GM12864 (cell line): ENCODE measurements at regions not wholly inside any gene's neighbourhood (a gene's known extent, or its start where the extent isn't known, plus 50 kb on each side); places are given as distances from the start of the nearest gene placed in this dataset.
A peak's percentile ranks its signal among the peaks of the same experiment; 100 is the strongest.

Experiments
- DNase-seq: peaks from one replicate; pipeline ENCODE4 v3.0.0-alpha.2; 2011; ENCODE audit warnings: low read depth
- H3K4me3 ChIP-seq: 2 replicates; pipeline ENCODE4 v1.5.1; 2011; ENCODE audit warnings: mild to moderate bottlenecking, low read depth, low read length, control low read depth
- CTCF ChIP-seq: IDR thresholded peaks from 2 replicates; pipeline ENCODE4 v1.5.1; 2011; ENCODE audit warnings: low read depth, mild to moderate bottlenecking, moderate library complexity, low read length, control low read depth, inconsistent platforms; ENCODE audit errors: missing control alignments

- TF ChIP-seq CTCF: no peak
- H3K4me3 ChIP-seq: no peak overlapping the region
- no peak for DNase-seq
These were observed 158.1 kb downstream of the SUCLA2 start for GRCh38 chr13:47843005-47843404.

GRCh38 chr13:47841151-47841550 lies 159.9 kb downstream of the SUCLA2 start:
- no peak for DNase-seq
- TF ChIP-seq CTCF: no peak

GRCh38 chr13:47837906-47838305 lies 163.2 kb downstream of the SUCLA2 start:
- no peak for DNase-seq

More at GRCh38 chr13:47841151-47841550, 159.9 kb downstream of the SUCLA2 start:
- no peak overlapping the region for H3K4me3 ChIP-seq

GRCh38 chr13:47837104-47837880 lies 163.8 kb downstream of the SUCLA2 start:
- no peak for DNase-seq
- H3K4me3 ChIP-seq: no peak overlapping the region
- TF ChIP-seq CTCF: no peak

More at GRCh38 chr13:47837906-47838305, 163.2 kb downstream of the SUCLA2 start:
- no peak for TF ChIP-seq CTCF
- H3K4me3 ChIP-seq: no peak overlapping the region

GRCh38 chr13:47835470-47836228 lies 165.4 kb downstream of the SUCLA2 start:
- DNase-seq: no peak
- no peak for TF ChIP-seq CTCF
- peak overlapping the region; percentile 25; the same call in 1 of the 2 replicates for H3K4me3 ChIP-seq

- DNase-seq: no peak
These were observed 168.6 kb downstream of the SUCLA2 start for GRCh38 chr13:47832458-47832972.

More at GRCh38 chr13:47832458-47832972, 168.6 kb downstream of the SUCLA2 start:
- no peak overlapping the region for H3K4me3 ChIP-seq
- TF ChIP-seq CTCF: no peak
